ENCODE measurements at regions not wholly inside any gene's neighbourhood (a gene's known extent, or its start where the extent isn't known, plus 50 kb on each side); places are given as distances from the start of the nearest gene placed in this dataset.

- H3K27ac ChIP-seq (ENCODE audit: insufficient read depth, low read depth, low read length): no peak overlapping the region
- no peaks in the 10 kb centered on the region for H4K20me1 ChIP-seq (replicated peaks; ENCODE audit: control insufficient read depth, extremely low read depth, insufficient read depth, low read length)
- POLR2A ChIA-PET: no interaction called here
- FAIRE-seq (no peak), DNase-seq (ENCODE audit: low read depth, low spot score) (no peak)
- no peak overlapping the region for H3K4me3 ChIP-seq (replicated peaks in 1 of 3; ENCODE audit: insufficient read depth in 1 of 3, low read depth in 1 of 3, low read length in 3 of 3)
- no peaks in the 10 kb centered on the region for H3K79me2 ChIP-seq (ENCODE audit: control insufficient read depth, insufficient read depth, low read length)
- no peak overlapping the region for H3K9ac ChIP-seq (replicated peaks; ENCODE audit: extremely low read depth, insufficient read depth, low read length)
- CTCF ChIA-PET: interaction anchor here (0.7 kb wide), 1 partner anchor 25 kb away, joined by 3 read pairs; no protein-coding TSS in a partner anchor
- H3K36me3 ChIP-seq (ENCODE audit: control insufficient read depth in 2 of 2, extremely low read depth in 1 of 2, insufficient read depth in 2 of 2, low read length in 2 of 2): no peaks in the 10 kb centered on the region
- H3K27me3 ChIP-seq (ENCODE audit: control insufficient read depth in 2 of 2, insufficient read depth in 2 of 2, low read length in 2 of 2): no peaks in the 10 kb centered on the region
- no peaks in the 10 kb centered on the region for H3K9me3 ChIP-seq (replicated peaks; ENCODE audit: control insufficient read depth, insufficient read depth, low read length)
- H3K9me1 ChIP-seq (replicated peaks; ENCODE audit: control insufficient read depth, extremely low read depth, insufficient read depth, low read length): no peaks in the 10 kb centered on the region
- H2AFZ ChIP-seq (ENCODE audit: low read depth, low read length): no peak overlapping the region
- H3K4me1 ChIP-seq (ENCODE audit: control insufficient read depth, extremely low read depth, insufficient read depth, low read length): no peaks in the 10 kb centered on the region
- TF ChIP-seq EZH2 (IDR thresholded peaks at IDR 0.05; ENCODE audit: borderline replicate concordance, low read depth, low read length, severe bottlenecking): no peak
- TF ChIP-seq MYC (IDR thresholded peaks at IDR 0.05; ENCODE audit: low read depth, low read length): no peak
- TF ChIP-seq CTCF (IDR thresholded peaks at IDR 0.05; ENCODE audit: extremely low read depth in 1 of 2, insufficient read depth in 1 of 2, low read depth in 1 of 2, low read length in 2 of 2): no peak
- TF ChIP-seq GATA2 (IDR thresholded peaks at IDR 0.05; ENCODE audit: insufficient read depth, insufficient read length, low read depth, low read length): no peak
- no peak for TF ChIP-seq FOS (IDR thresholded peaks at IDR 0.05; ENCODE audit: borderline replicate concordance, insufficient read depth, low read length)
- no peak for TF ChIP-seq JUN (IDR thresholded peaks at IDR 0.05; ENCODE audit: borderline replicate concordance, insufficient read depth, insufficient read length, low read depth)
- TF ChIP-seq POLR2A (IDR thresholded peaks at IDR 0.05; ENCODE audit: low read depth, low read length): no peak
- no peak for TF ChIP-seq POLR2AphosphoS5 (IDR thresholded peaks at IDR 0.05; ENCODE audit: insufficient read depth, low read depth, low read length)
- TF ChIP-seq MAX (IDR thresholded peaks at IDR 0.05; ENCODE audit: insufficient read depth, insufficient read length): no peak
- BruUV-seq (replicated peaks): no TSS peak
- no peak overlapping the region for H3K4me2 ChIP-seq (ENCODE audit: insufficient read depth, low read length)
- dilution Hi-C loops (cut with MboI; ENCODE audit: extremely low pct_ligation_motif_present, low sequenced_read_pairs) (no loop called here), intact Hi-C loops (cut with micrococcal nuclease) (no loop called here)
Measured at GRCh38 chr3:34363881-34364280, 565.5 kb downstream of the PDCD6IP start.

All from endothelial cell of umbilical vein (primary cell).